K562 (cell line): ENCODE measurements at regions not wholly inside any gene's neighbourhood (a gene's known extent, or its start where the extent isn't known, plus 50 kb on each side); places are given as distances from the start of the nearest gene placed in this dataset.

Experiments
- ATAC-seq: fragments of 200-7000 bp; cut with Tn5 transposase; 3 replicates; pipeline ENCODE4 v1.9.1; 2020; ENCODE audit warnings: moderate library complexity
- BruUV-seq: library from RNA; stranded (reverse); fragments of 400-500 nt; replicated peaks from 2 replicates; lab custom pipeline; 2021; lab: Mats Ljungman, UMichigan
- CTCF ChIA-PET: fragments of 300-600 bp; formaldehyde crosslinking; extraction: SDS; loops from one replicate; lab custom pipeline; 2021; ENCODE audit warnings: low intra/inter-chr PET ratio; lab: Yijun Ruan, JAX
- POLR2A ChIA-PET: fragments of 300-600, 350-650 bp; sonication (Branson Sonifier 250); formaldehyde crosslinking; extraction: SDS; loops from one replicate; lab custom pipeline; 2021; ENCODE audit warnings: antibody characterized with exemption, inconsistent platforms; lab: Yijun Ruan, JAX
- DNase-seq, 4 experiments: peaks; one replicate each; pipeline versions ENCODE4 v3.0.0 to v3.0.0-alpha.2; 2011 to 2018; ENCODE audit warnings: low spot score in 3 of 4, mixed read lengths in 3 of 4; ENCODE audit errors: extremely low read depth in 1 of 4
- FAIRE-seq: peaks from 2 replicates; lab custom pipeline; 2011; peaks lifted over from hg19 to GRCh38; lab: Jason Lieb, UNC
- H2AFZ ChIP-seq: 2 replicates; pipeline ENCODE4 v1.6.0; 2011; ENCODE audit warnings: low read depth, low read length, control low read depth, inconsistent platforms
- H3K27ac ChIP-seq: fragments of 200-600 bp; 3 replicates; pipeline ENCODE4 v1.8.0; 2011; ENCODE audit warnings: low read depth, mild to moderate bottlenecking, control low read depth, inconsistent platforms, low read length, moderate library complexity, mixed read lengths; ENCODE audit errors: extremely low read depth
- H3K27me3 ChIP-seq, 2 experiments: fragments of 300-600 bp in 1 of 2; 2 replicates in 1 of 2; 3 replicates in 1 of 2; pipeline versions ENCODE4 v1.6.0 to v1.8.0; 2011; ENCODE audit warnings: inconsistent platforms in 2 of 2, low read length in 2 of 2, mild to moderate bottlenecking in 1 of 2, mixed read lengths in 1 of 2, moderate library complexity in 1 of 2; ENCODE audit not compliant: control insufficient read depth in 2 of 2, insufficient read depth in 2 of 2
- H3K36me3 ChIP-seq: fragments of 300-600 bp; 3 replicates; pipeline ENCODE4 v1.8.0; 2011; ENCODE audit warnings: mild to moderate bottlenecking, low read length, inconsistent platforms; ENCODE audit not compliant: control insufficient read depth, insufficient read depth
- H3K4me1 ChIP-seq, 2 experiments: fragments of 200-600 bp in 1 of 2; replicated peaks in 1 of 2; 2 replicates in 1 of 2; 3 replicates in 1 of 2; pipeline versions ENCODE4 v1.5.1 to v1.8.0; 2011; ENCODE audit warnings: inconsistent platforms in 2 of 2, low read length in 2 of 2, mild to moderate bottlenecking in 1 of 2, mixed read lengths in 1 of 2, moderate library complexity in 1 of 2; ENCODE audit not compliant: control insufficient read depth in 2 of 2, insufficient read depth in 2 of 2
- H3K4me2 ChIP-seq: 2 replicates; pipeline ENCODE4 v1.6.1; 2011; ENCODE audit warnings: low read length, control low read depth, inconsistent platforms, mixed read lengths; ENCODE audit not compliant: insufficient read depth
- H3K4me3 ChIP-seq: fragments of 200-600 bp; sonication (generic), shearing (Covaris generic); 2 replicates; pipeline ENCODE4 v1.5.1; 2016; ENCODE audit warnings: control low read depth, inconsistent platforms
- H3K79me2 ChIP-seq: fragments of 200-600 bp; 3 replicates; pipeline ENCODE4 v1.8.0; 2011; ENCODE audit warnings: low read length, inconsistent platforms; ENCODE audit not compliant: control insufficient read depth, insufficient read depth
- H3K9ac ChIP-seq, 2 experiments: 2 replicates each; pipeline versions ENCODE4 v1.6.0 to v1.6.1; 2011; ENCODE audit warnings: low read depth in 2 of 2, low read length in 2 of 2, control low read depth in 1 of 2, inconsistent platforms in 1 of 2, mild to moderate bottlenecking in 1 of 2, mixed read lengths in 1 of 2; ENCODE audit not compliant: insufficient read depth in 1 of 2
- H3K9me1 ChIP-seq: one replicate; pipeline ENCODE4 v1.6.0; 2011; ENCODE audit warnings: inconsistent platforms, mild to moderate bottlenecking, low read length, moderate library complexity; ENCODE audit not compliant: control insufficient read depth, insufficient read depth
- H3K9me3 ChIP-seq: replicated peaks from 2 replicates; pipeline ENCODE4 v1.5.1; 2011; ENCODE audit warnings: low read depth, low read length, inconsistent platforms; ENCODE audit not compliant: control insufficient read depth, insufficient read depth
- H4K20me1 ChIP-seq: replicated peaks from 2 replicates; pipeline ENCODE4 v1.6.1; 2011; ENCODE audit warnings: low read length, inconsistent platforms, mixed read lengths; ENCODE audit not compliant: control insufficient read depth, insufficient read depth
- ATF4 ChIP-seq: fragments of 450-650 bp; formaldehyde crosslinking; IDR thresholded peaks from 2 replicates; pipeline ENCODE4 v1.4.0; 2022; ENCODE audit warnings: mild to moderate bottlenecking, moderate library complexity
- CSDE1 ChIP-seq, 2 experiments: fragments of 450-650 bp; IDR thresholded peaks; 2 replicates each; pipeline ENCODE4 v1.6.1; 2016; ENCODE audit warnings: mild to moderate bottlenecking in 1 of 2
- ETS1 ChIP-seq: conservative IDR thresholded peaks from 2 replicates; pipeline ENCODE4 v1.6.1; 2011; ENCODE audit warnings: low read depth, mild to moderate bottlenecking, low read length; ENCODE audit not compliant: control insufficient read depth
- NCOA2 ChIP-seq, 2 experiments: fragments of 450-650 bp; IDR thresholded peaks; 2 replicates each; pipeline ENCODE4 v1.6.1; 2018; ENCODE audit warnings: mild to moderate bottlenecking in 2 of 2, moderate library complexity in 1 of 2; ENCODE audit not compliant: partially characterized antibody in 2 of 2
- NRF1 ChIP-seq, 2 experiments: fragments of 450-650 bp; IDR thresholded peaks in 1 of 2; conservative IDR thresholded peaks in 1 of 2; 2 replicates each; pipeline ENCODE4 v1.6.1; 2014; ENCODE audit warnings: mild to moderate bottlenecking in 2 of 2
- SNRNP70 ChIP-seq: fragments of 200-400 bp; formaldehyde crosslinking; optimal IDR thresholded peaks from 2 replicates; pipeline ENCODE3; 2017; ENCODE audit warnings: low read depth, low read length
- SRF ChIP-seq, 2 experiments: fragments of 250-450, 450-650 bp in 1 of 2; sonication (Bioruptor Pico) in 1 of 2; sonication (generic) in 1 of 2; formaldehyde crosslinking; IDR thresholded peaks; 2 replicates each; pipeline versions ENCODE4 v1.5.0 to v1.5.1; 2020 to 2022; ENCODE audit warnings: mild to moderate bottlenecking in 1 of 2, missing genetic modification reagents in 1 of 2
- ZFP30 ChIP-seq: fragments of 250-450 bp; sonication (Bioruptor Pico); IDR thresholded peaks from 2 replicates; pipeline ENCODE4 v1.8.0; 2022; ENCODE audit warnings: moderate library complexity, mild to moderate bottlenecking, inconsistent platforms, borderline replicate concordance
- ZNF12 ChIP-seq: sonication (generic); formaldehyde crosslinking; IDR thresholded peaks from 2 replicates; pipeline ENCODE4 v1.4.0; 2020; ENCODE audit warnings: mild to moderate bottlenecking, missing genetic modification reagents
- ZNF3 ChIP-seq: fragments of 250-450 bp; sonication (Bioruptor Pico); IDR thresholded peaks from 2 replicates; pipeline ENCODE4 v1.5.0; 2021; ENCODE audit warnings: mild to moderate bottlenecking, moderate library complexity
- WGBS: fragments of 100-300 bp; shearing (Covaris generic); methylation state at CpG from one replicate; pipeline ENCODE4 v1.1.6; 2016; ENCODE audit warnings: low coverage, mixed read lengths; ENCODE audit not compliant: insufficient coverage; ENCODE audit errors: missing lambda C conversion rate; 5-methylcytosine and 5-hydroxymethylcytosine counted together
- in situ Hi-C: fragments of 300-500 bp; cut with MboI; formaldehyde crosslinking; loops from 4 replicates; pipeline ENCODE4 v1.15.0; 2018; ENCODE audit warnings: inconsistent platforms, mixed read lengths
- intact Hi-C: fragments of 100-400 bp; cut with micrococcal nuclease; formaldehyde crosslinking; loops from 2 replicates; pipeline ENCODE4 v1.14.2; 2022

GRCh38 chr5:125286271-125286670, 539.8 kb upstream of the ZNF608 start:
- Histone ChIP-seq H3K36me3 (no peaks in the 10 kb centered on the region), H3K79me2 (no peaks in the 10 kb centered on the region), H3K27ac (no peak overlapping the region), H4K20me1 (no peaks in the 10 kb centered on the region), H3K4me1 (no peaks in the 10 kb centered on the region), H3K9ac (no peak overlapping the region), H3K4me2 (no peak overlapping the region), H3K27me3 (no peaks in the 10 kb centered on the region), H2AFZ (no peak overlapping the region), H3K9me1 (no peaks in the 10 kb centered on the region), H3K9me3 (no peaks in the 10 kb centered on the region), H3K4me3 (no peak overlapping the region)
- CTCF ChIA-PET, result no interaction called here
- no peak for FAIRE-seq
- intact Hi-C loops (no loop called here), in situ Hi-C loops (no loop called here)
- ATAC-seq, result no peak
- DNase-seq, result no peak
- TF ChIP-seq ATF4 (CRISPR knock-in tag), result no peak
- no peak for TF ChIP-seq NCOA2 (IDR thresholded peaks at IDR 0.05; ENCODE audit: partially characterized antibody in 2 of 2)
- POLR2A ChIA-PET, result no interaction called here
- WGBS, result 1% methylated on average over 4 of the region's 4 CpGs
- no TSS peak for BruUV-seq

GRCh38 chr5:125289606-125290005, 543.2 kb upstream of the ZNF608 start:
- H3K36me3 ChIP-seq, result no peaks in the 10 kb centered on the region

More at GRCh38 chr5:125289606-125290005, 543.2 kb upstream of the ZNF608 start:
- no peak for ATAC-seq
- Histone ChIP-seq H3K9ac (no peak overlapping the region), H4K20me1 (no peaks in the 10 kb centered on the region), H3K4me1 (no peaks in the 10 kb centered on the region), H3K9me1 (no peaks in the 10 kb centered on the region), H3K4me2 (no peak overlapping the region), H3K9me3 (no peaks in the 10 kb centered on the region), H3K4me3 (no peak overlapping the region), H3K79me2 (no peaks in the 10 kb centered on the region), H3K27ac (no peak overlapping the region), H2AFZ (no peak overlapping the region), H3K27me3 (no peaks in the 10 kb centered on the region)
- FAIRE-seq, result no peak
- intact Hi-C loops (no loop called here), in situ Hi-C loops (no loop called here)
- no TSS peak for BruUV-seq
- DNase-seq, result no peak
- ChIA-PET CTCF (no interaction called here), POLR2A (no interaction called here)
- TF ChIP-seq SNRNP70, result no peak
- no peak for TF ChIP-seq ZNF3
- no peak for TF ChIP-seq SRF (CRISPR knock-in tag; IDR thresholded peaks at IDR 0.05)
- TF ChIP-seq ETS1, result no peak
- no peak for TF ChIP-seq ZFP30 (CRISPR knock-in tag)
- no peak for TF ChIP-seq ZNF12 (CRISPR knock-in tag)
- no peak for TF ChIP-seq CSDE1 (IDR thresholded peaks at IDR 0.05)
- TF ChIP-seq NRF1 (conservative IDR thresholded peaks at IDR 0.05 in 1 of 2, IDR thresholded peaks at IDR 0.05 in 1 of 2), result no peak
